Glomerular visceral epithelial cell (primary cell): ENCODE measurements at regions not wholly inside any gene's neighbourhood (a gene's known extent, or its start where the extent isn't known, plus 50 kb on each side); places are given as distances from the start of the nearest gene placed in this dataset.
A peak's percentile ranks its signal among the peaks of the same experiment; 100 is the strongest.

Source experiments
- DNase-seq: peaks from one replicate; pipeline ENCODE4 v3.0.0-alpha.2; 2016; ENCODE audit errors: extremely low spot score

DNA sequence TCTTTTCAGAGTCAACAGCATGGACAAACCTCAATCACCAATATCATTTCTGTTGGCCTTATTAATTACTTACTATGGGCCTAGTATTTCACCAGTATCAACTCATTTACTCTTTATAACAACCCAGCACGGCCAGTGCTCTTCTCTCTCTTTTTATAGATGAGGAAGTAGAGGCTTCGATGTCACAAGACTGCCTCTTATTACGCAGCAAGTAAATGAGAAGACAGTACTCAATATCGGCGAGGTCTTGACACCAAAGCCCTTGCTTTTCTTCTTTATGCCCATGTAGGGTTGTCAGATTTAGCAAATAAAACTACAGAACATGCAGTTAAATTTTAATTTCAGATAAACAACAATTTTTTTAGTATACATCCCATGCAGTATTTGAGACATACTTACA is 99.0 kb upstream of the KCNMB2 start:
- no peak for DNase-seq

DNA sequence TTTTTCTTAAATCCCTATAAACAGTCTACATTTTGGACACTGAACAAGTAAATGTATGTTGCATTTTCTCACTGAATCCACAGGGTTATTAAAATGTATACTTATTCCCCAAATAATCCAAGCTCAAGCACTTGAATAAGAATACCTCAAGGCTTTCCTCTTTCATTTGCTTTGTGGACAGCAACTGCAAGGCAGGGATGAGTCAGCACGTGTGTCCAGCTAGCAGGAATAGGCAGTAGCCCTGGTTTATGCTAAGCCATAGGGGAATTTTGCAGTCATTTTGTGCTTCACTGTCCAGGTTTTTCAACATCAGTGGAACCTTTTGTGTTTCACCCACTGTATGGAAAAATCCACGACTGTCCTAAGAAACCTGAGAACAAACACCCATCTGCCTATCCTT is 96.7 kb upstream of the KCNMB2 start:
- DNase-seq: peak; percentile 15

DNA sequence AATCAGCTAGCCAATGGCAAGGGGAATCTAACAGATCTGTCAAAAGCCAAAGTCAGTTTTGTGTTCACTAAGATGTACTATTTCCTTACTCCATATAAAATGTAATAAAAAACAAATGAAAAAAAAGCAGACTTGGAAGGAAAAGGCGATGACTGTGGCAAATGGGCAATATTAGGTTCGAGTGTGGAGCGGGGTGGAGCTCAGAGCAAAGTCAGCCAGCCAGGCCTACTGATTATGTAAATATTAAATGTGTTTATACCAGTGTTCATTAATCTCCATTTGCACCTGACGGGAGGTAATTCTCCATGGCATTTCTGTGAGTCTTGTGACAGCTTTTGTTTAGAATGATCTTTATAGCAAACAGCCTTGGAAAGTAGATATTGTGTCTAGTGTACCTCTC is 96.2 kb upstream of the KCNMB2 start:
- DNase-seq: no peak

DNA sequence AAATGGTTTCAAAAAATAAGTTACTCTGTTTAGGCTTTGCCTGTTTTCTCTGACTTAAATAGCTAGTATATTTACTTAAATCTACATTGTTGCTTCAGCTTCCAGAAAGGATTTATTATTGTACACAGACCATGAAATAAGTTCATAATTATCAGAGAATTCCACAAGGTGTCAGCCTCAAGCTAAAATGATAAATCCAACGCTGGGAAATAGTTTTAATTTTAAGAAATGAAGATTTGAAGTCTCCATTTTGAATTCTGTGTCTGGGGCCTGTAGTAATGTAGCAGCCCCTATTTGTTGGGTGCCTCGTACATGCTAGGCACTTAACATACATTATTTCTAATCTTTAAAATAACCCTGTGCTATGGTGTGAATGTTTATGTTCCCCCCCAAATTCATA is 92.6 kb upstream of the KCNMB2 start:
- no peak for DNase-seq

DNA sequence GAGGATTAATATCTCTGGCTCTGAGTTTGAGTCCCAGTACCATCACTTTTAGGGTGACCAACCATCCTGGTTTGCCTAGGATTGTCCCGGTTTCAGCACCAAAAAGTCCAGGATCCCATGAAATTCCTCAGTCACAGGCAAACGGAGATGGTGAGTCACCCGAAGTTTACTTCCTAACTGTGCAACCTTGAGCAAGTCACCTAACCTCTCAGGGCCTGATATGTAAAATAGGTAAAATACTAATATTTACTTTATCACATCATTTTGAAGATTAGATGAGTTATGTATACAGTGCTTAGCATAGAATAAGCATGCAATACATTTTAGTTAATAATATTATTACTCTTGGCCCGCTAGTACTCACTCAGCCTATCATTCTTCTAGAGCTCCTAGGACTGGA is 91.1 kb upstream of the KCNMB2 start:
- DNase-seq: no peak

DNA sequence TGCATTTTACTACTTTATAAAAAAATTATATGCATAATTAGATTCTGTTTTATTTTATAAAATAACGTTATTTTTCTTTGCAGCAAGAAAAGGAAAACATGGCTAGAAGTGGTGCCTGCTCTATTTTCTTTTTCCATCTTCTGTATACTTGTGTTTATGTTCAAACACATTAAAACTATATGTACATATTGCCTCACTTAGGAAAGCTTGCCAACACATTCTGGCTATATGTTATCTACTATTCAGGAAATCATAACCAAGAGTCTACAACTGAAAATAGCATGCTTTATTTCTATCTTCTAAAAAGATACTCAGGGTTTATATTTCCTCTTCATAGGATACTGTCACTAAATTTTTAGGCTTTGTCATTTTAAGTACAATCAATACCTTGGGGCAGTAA is 90.2 kb upstream of the KCNMB2 start:
- DNase-seq: no peak

DNA sequence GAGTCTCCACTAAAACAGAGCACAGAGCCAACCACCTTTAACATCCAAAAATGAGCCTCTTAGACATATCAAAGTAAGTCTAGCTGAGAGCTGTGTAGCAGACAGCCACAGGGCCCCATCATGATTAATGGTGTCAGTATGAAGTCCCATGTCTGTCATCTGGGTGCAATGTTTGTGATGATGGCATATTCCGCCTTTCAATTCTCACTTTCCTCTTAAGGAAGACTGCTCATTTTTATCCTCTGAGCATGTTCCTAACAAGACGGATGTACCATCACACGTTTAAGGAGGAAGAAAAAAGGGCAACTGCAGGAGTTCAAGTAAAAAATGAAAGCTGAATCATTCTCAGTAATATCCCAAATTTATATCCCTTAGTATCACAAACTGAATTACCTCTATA is 85.8 kb upstream of the KCNMB2 start:
- no peak for DNase-seq

DNA sequence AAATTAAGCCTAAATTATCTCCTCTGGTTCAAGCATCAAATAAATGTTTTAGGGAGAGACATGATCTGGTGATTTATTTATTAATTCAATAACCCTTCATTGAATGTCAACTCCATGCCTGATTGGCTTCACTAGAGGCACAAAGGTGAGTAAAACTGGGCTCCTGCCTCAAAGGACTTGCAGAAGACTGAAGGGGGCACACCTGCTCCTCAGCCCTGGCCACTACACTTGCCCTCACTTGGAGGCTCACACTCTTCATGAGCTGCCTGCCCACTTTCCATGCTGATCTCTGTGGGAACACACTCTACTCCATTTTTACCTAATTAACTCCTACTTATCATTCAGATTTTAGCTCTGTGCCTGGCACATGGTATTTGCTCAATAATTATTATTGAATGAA is 84.4 kb upstream of the KCNMB2 start:
- no peak for DNase-seq

DNA sequence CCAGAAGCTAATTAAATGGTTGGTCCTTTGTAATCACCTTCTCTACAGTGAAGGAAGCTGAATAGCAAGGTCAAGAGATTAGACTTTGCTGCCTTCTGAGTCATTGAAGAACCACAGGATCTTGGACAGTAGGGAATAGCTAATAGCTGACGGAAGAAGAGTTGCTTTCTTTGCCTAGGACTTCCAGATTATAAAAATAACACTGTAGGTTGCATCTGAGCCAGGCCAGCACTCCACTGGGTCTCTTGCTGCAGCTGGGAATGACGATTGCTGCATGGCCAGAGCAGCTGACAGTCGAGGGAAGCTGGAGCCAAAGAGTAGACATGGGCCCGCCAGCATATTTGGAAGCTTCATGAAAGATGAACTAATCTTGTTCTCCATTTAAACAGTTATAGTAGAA is 81.5 kb upstream of the KCNMB2 start:
- DNase-seq: peak; percentile 7

DNA sequence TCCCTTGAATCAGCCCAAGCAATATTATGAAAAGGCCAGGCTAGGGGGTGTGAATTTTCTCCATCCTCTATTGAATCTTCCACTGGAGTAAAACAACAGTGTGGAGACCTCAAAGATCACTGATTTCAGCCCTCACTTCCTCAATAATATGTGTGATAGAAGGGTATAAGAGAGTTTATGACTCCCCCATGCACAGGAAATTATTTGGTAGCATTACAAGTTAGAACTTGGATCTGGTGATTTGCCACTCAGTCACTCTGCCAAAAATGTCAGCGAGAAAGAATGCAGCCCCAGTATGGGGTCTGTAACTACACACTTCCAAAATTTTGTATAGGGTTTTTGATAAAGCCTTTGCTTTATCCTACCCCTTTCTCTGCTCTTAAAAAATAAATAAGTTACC is 81.0 kb upstream of the KCNMB2 start:
- DNase-seq: no peak

DNA sequence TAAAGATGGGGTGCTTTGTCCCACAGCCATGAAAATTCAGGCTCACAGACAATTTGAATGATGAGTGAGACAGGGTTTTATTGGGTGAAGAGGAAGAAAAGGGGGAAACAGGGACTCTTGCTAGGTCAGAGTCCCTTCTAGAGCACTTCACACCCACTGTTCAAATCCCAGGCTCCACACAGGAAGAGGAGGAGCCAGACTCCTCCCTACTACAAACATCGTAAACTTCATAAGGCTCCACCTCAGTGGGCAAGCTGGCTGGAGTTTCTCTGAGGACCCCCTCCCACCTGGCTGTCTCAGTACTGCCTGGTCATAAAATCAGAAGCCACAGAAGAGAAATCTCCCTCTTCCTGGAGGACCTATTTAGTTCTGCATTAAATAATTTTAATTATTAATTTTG is 80.3 kb upstream of the KCNMB2 start:
- DNase-seq: no peak

DNA sequence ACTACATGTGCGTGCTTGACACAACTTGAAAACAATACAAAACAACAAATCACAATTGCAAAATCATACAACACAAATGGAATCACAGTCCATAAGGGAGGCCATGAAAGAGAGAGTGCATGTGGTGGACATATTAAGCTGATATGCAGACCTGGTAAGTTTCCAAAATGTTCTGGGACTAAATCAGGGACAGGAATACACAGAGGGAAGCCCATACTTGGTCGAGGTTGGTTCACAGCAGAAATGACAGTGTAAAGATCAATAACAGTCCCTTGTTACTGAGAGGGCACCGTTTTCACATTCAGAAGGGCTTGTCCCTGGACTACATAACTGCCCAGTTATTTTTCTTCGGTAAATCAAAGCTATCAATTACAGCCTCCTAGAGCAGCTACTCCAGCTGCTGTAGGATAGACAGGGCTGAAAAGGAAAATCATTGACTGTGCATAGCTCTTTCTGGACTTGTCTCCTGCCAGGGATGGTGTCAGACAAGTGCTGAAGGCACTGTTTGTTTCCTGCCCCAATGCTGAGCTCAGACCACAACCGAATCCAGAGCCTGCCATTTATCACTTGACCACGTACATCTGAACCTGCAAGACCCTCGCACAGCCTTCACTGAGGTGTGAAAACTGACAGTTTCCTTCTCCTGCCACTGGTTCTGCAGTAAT is 79.5 kb upstream of the KCNMB2 start:
- DNase-seq: peak; percentile 3

DNA sequence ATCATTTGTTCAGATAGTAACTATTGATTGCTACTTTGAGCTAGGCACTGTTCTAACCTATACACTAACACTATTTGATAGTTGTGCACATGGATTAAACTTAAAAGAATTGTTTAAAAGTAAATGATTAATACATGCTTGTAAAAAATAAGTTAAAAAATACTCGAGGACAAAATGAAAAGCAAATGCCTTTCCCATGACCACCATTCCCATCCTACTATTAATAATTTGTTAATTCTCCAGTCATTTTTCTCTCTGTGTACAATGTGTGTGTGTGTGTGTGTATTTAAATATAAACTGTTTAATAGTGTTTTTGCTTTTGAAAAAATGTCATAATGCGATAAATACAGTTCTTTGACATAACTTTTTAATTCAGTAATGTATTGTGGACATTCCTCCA is 78.7 kb upstream of the KCNMB2 start:
- no peak for DNase-seq

DNA sequence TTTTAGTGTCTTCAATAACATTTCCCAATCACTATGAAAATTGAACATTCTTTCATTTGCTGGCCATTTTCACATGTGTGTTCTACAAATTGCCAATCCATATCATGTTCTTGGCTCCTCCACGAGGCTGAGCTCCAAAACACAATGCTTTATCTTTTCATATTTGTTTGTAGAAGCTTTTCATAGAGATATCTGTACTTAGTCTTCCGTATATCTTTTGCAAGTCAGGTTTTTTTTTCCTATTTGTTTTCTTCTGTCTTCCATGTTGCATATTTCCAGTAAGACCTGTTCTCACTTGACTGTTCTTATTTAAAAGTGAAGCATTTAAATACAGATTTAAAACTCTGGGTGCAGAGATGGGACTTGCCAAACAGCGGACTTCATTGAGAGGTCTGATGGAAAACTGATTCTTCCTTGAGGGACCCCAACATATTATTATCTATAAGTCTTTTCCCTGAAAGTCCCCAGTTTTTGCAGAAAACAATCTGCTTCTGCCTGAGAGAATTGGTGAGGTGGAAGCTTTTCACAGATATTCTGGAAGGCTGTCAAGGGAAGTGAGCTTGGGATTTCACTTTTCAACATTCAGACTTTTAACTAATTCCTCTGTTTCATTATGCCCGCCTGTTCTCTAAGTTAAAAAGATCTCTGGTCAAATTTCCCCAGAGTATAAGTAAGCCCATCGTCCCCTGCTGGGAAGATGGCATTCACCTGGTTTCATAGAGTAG is 77.8 kb upstream of the KCNMB2 start:
- DNase-seq: no peak

DNA sequence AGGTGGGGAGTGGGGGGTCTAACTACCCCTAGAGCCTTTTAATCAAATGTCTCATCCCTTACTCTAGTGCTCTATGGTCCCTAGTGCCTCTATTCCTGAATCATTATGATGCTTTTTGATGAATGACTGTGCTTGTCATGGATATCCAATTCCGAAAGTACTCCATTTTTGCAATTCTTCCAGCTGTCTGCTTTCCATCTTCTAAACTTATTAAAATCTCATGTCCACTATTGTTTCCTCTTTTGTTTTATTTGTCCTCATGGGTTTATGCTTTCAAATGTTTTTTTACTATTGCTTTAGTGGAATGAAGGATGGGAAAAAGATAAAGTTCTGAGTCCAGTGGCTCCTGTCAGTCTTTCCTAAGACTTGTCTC is 77.2 kb upstream of the KCNMB2 start:
- no peak for DNase-seq

DNA sequence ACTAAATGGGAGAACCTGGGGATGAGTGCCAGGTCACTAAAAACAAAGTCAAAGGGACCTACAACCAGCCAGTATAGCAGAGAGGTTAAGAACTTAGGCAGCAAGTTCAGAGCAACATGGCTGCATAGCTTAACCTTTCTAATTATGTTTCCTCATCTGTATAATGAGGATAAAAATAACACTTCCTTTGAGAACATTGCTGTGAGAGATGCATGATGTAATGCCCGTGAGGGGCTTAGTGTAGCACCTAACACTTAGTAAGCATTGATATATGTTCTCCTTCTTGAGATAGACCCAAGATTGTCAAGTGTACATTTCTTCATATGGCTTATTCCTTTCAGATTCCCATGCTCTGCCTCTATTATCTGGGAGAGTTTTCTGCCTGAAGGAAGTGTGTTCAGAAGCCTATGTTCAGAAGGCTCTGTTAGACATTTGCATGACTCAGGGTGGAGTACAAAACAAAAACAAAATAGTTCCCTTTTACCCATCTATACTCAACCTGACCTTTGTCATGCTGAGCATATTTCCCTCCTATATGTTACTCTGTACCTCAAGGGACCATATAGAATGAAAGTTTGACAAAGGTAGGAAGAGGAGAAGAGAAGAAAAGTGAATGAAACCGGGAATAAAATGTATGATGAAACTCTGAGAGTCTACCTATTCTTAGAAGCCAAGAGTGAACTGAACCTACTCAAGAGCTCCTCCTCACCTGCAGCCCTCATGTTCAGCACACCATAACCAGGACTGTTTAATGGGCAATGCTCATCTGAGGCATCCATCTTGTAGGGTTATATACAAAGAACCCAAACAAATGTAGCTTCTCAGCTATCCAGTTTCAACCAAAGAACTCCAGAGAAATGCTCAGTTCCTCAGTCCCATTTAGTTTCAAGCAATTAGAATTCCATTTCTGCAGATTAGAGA is 70.7 kb upstream of the KCNMB2 start:
- no peak for DNase-seq

DNA sequence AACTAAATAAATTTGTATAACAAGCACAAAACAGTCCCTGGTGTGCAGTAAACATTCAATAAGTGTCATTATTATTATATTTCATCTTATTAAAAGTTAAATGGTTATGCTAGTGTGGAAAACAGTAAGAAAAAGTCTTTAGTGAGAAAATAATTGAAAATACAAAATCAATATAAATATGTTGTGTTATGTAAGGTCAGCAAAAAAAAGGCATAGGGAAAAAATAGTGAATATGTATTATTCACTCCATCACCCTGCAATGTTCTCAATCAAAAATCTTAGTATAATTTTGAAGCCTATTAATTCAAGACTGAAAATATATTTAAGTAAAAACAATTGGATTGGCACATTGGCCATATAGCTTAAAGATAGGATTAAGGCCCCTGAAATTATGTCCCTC is 63.3 kb upstream of the KCNMB2 start:
- DNase-seq: no peak

DNA sequence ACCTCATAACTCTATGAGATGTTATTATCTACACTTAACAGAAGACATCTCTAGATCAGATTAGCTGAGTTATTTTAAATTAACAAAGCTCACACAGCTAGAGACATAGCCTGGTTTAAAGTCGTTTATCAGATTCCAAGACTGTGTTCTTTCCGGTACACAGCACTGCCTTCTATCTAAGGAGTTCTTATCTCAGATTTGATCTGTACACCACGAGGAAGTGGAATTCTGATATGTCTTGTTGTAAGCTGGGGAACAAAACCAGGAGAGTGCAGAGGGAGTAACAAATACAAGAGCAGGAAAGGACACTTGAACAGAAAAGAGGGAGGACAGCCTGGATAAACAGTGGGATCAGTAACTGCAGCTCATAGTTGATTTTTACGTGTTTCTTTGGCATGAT is 61.7 kb upstream of the KCNMB2 start:
- no peak for DNase-seq

DNA sequence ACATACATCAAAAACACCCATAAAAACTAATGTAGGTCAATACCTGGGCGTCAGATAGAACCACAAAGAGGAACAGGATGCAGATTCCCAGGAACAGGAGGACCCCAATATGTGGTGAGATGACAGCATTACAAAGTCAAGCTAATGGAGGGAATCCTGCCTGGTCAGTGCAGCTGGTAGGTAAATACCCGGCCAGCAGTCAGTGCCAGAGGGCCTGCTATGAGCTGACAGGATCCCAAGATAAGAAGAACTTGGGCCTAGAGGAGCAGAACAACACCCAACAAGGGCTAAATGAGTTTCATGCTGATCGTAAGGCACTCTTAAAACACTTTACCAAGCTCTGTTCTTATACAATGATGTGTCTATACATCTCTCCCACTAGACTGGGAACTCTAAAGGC is 61.2 kb upstream of the KCNMB2 start:
- DNase-seq: no peak

DNA sequence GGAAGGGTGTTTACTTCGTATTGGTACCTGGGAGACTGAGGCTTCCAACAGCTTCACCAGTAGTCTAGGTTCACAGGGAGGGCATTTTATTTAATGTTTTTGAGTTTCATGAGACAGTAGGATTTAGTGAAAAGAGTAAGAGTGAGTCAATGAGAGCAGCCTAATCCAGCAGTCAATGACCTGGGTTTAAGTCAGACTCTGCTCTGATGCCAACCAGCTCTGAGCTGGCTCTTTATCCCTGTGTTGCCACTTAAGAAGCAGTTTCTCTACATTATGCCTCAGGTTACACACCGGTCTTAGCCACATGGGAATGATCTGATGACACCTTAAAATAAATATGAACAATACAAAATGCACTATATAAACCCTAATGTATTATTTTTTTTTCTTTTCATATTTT is 59.4 kb upstream of the KCNMB2 start:
- DNase-seq: no peak

DNA sequence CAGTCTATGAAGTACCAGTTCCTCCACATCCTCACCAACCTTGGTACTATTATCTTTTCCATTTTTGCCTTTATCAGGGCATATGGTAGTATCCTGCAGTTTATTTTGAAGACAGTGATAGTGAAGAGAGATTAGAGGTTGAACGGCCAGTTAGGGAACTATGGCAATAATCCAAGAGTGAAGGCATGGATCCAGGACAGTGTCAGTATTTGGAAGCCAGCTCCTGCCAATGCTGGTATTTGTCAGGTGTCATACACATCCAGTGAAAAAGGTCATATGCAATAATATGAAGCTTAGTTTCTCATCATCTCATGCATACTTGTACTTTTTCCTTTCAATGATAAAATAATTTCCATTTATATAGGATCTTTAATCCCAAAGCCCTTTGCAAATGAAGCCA is 56.8 kb upstream of the KCNMB2 start:
- no peak for DNase-seq

DNA sequence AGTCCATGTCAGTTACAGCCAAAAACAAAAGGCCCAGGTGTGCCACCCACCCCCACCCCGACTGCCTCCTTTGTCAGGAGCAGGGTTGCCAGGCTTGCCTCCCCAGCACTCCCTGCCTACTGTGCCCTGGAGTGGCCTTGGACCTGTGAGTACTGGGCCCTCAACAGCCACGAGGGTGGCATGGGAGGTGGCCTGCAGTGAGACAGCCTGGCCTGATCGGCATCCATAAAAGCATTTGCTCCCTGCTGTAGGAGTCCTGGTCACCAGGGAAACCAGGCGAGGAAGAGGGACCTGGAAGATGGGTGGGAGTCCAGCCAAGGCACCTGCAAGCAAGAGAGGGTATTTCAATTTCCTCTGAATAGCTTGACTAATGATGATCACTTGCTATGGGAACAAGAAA is 56.4 kb upstream of the KCNMB2 start:
- DNase-seq: no peak

DNA sequence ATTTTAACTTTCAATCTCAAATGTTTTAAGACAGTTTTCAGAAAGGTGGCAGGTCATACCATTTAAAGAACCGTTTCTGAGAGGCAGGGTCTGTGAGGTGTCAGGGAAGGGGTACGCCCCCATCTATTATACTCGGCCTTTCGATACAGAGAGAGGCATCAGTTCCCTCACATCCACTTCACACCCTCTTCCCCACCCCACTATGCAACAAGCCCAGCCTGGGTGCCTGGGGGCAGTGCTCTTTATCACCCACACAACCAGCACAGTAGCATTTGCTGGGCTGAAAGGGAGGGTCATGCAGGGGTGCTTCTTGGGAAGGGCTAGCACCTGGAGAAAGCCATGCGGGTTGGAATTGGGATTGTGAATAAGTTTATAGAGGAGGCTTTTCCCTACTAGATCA is 56.0 kb upstream of the KCNMB2 start:
- DNase-seq: no peak
